Esophagus squamous epithelium (tissue), 4 donors: ENCODE measurements at regions not wholly inside any gene's neighbourhood (a gene's known extent, or its start where the extent isn't known, plus 50 kb on each side); places are given as distances from the start of the nearest gene placed in this dataset.

Source experiments
- POLR2A ChIP-seq, 4 donors: fragments of 450-650 bp; IDR thresholded peaks; one replicate each; pipeline ENCODE4 v1.6.1; 2017; ENCODE audit warnings: antibody characterized with exemption in 4 of 4, mild to moderate bottlenecking in 4 of 4, moderate library complexity in 3 of 4
- TF ChIP-seq, protein P1 (sequence below), 6 experiments: fragments of 450-650 bp in 4 of 6; fragments of 200-600 bp in 2 of 6; sonication (generic) in 2 of 6; IDR thresholded peaks; one replicate each; pipeline ENCODE4 v1.5.1; 2016 to 2019; ENCODE audit warnings: antibody characterized with exemption in 6 of 6, mild to moderate bottlenecking in 4 of 6, moderate library complexity in 4 of 6

DNA sequence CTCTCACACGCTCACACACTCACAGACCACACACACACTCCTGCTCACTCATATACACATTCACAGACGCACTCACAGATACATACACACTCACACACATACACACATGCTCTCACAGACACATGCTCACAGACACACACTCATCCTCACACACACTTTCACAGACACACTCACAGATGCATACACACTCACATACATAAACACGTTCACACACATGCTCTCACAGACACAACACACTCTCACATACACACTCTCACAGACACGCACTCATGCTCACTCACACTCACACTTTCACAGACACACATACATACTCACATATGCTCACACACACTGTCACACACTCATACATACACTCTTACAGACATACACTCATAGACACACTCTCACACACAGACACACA is 82.2 kb downstream of the IRX2 start:
- TF ChIP-seq POLR2A (IDR thresholded peaks at IDR 0.05): no peak
- TF ChIP-seq, protein P1, sequence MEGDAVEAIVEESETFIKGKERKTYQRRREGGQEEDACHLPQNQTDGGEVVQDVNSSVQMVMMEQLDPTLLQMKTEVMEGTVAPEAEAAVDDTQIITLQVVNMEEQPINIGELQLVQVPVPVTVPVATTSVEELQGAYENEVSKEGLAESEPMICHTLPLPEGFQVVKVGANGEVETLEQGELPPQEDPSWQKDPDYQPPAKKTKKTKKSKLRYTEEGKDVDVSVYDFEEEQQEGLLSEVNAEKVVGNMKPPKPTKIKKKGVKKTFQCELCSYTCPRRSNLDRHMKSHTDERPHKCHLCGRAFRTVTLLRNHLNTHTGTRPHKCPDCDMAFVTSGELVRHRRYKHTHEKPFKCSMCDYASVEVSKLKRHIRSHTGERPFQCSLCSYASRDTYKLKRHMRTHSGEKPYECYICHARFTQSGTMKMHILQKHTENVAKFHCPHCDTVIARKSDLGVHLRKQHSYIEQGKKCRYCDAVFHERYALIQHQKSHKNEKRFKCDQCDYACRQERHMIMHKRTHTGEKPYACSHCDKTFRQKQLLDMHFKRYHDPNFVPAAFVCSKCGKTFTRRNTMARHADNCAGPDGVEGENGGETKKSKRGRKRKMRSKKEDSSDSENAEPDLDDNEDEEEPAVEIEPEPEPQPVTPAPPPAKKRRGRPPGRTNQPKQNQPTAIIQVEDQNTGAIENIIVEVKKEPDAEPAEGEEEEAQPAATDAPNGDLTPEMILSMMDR (IDR thresholded peaks at IDR 0.05): no peak
